Body of pancreas (tissue), 4 donors: ENCODE measurements at regions not wholly inside any gene's neighbourhood (a gene's known extent, or its start where the extent isn't known, plus 50 kb on each side); places are given as distances from the start of the nearest gene placed in this dataset.

ENCODE experiments used
- ATAC-seq: fragments of 150-250 bp; one replicate; pipeline ENCODE4 v1.9.1; 2016
- DNase-seq, 4 donors: peaks; one replicate each; pipeline ENCODE4 v3.0.0-alpha.2; 2019
- H3K27ac ChIP-seq, 4 donors: fragments of 200-600 bp; sonication (generic); 1 replicate in 3 of 4; 2 replicates in 1 of 4; pipeline versions ENCODE4 v1.5.1 to v1.6.1; 2016 to 2019; ENCODE audit warnings: mild to moderate bottlenecking in 1 of 4, mixed read lengths in 1 of 4, moderate library complexity in 1 of 4
- H3K27me3 ChIP-seq, 2 donors: fragments of 200-600 bp; sonication (generic); one replicate each; pipeline ENCODE4 v1.6.0; 2016; ENCODE audit warnings: mild to moderate bottlenecking in 1 of 2
- H3K36me3 ChIP-seq, 2 donors: fragments of 200-600 bp; sonication (generic); replicated peaks in 1 of 2; 2 replicates each; pipeline ENCODE4 v1.5.1; 2016; ENCODE audit warnings: low read depth in 2 of 2; ENCODE audit not compliant: insufficient read depth in 1 of 2
- H3K4me1 ChIP-seq: fragments of 200-600 bp; sonication (generic); one replicate; pipeline ENCODE4 v1.6.0; 2016
- H3K4me3 ChIP-seq, 2 donors: fragments of 200-600 bp; sonication (generic); 1 replicate in 1 of 2; 2 replicates in 1 of 2; pipeline ENCODE4 v1.5.1; 2016 to 2019
- H3K9me3 ChIP-seq, 3 donors: fragments of 200-600 bp; sonication (generic); 1 replicate in 2 of 3; 2 replicates in 1 of 3; pipeline ENCODE4 v1.5.1; 2016
- POLR2A ChIP-seq, 3 donors: fragments of 450-650 bp; IDR thresholded peaks; one replicate each; pipeline ENCODE4 v1.6.1; 2016; ENCODE audit warnings: antibody characterized with exemption in 3 of 3, mild to moderate bottlenecking in 2 of 3
- WGBS, 2 donors: methylation state at CpG; one replicate each; pipeline ENCODE4 v1.1.5; 2017; 5-methylcytosine and 5-hydroxymethylcytosine counted together
- intact Hi-C: fragments of 100-400 bp; cut with DNase I; formaldehyde crosslinking; loops from one replicate; pipeline ENCODE4 v1.15.1; 2023
- TF ChIP-seq, protein P1 (sequence below), 7 experiments: fragments of 450-650 bp in 4 of 7; fragments of 200-600 bp in 3 of 7; sonication (generic) in 3 of 7; IDR thresholded peaks; one replicate each; pipeline ENCODE4 v1.5.1; 2016 to 2019; ENCODE audit warnings: antibody characterized with exemption in 7 of 7

DNA sequence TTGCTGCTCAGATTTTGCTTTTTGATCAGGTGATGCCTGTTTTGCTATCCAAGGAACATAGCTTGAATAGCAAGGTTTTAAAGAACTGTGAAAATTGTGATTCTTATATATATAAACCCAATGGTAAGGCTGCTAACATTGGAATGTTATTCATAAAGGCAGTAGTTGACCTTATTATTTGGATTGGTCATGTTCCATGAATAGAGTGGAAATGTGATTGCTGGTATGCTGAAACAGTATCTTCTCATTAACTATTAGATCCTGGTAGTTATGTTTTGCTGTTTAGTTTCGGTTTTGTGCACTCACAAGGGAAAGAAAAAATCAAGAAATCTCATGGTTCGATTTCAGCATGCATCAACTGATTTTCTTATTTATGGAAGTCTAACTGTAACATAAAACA is 78.7 kb upstream of the NPHP3 start:
- Histone ChIP-seq H3K36me3 (no peaks in the 10 kb centered on the region), H3K9me3 (no peaks in the 10 kb centered on the region), H3K27ac (no peak overlapping the region), H3K4me3 (no peak overlapping the region), H3K27me3 (no peaks in the 10 kb centered on the region), H3K4me1 (no peaks in the 10 kb centered on the region)
- no peak for ATAC-seq
- 41 to 61% methylated on average over 2 of the region's 2 CpGs for WGBS, 2 donors
- DNase-seq = no peak
- TF ChIP-seq POLR2A (IDR thresholded peaks at IDR 0.05) = no peak
- TF ChIP-seq, protein P1, sequence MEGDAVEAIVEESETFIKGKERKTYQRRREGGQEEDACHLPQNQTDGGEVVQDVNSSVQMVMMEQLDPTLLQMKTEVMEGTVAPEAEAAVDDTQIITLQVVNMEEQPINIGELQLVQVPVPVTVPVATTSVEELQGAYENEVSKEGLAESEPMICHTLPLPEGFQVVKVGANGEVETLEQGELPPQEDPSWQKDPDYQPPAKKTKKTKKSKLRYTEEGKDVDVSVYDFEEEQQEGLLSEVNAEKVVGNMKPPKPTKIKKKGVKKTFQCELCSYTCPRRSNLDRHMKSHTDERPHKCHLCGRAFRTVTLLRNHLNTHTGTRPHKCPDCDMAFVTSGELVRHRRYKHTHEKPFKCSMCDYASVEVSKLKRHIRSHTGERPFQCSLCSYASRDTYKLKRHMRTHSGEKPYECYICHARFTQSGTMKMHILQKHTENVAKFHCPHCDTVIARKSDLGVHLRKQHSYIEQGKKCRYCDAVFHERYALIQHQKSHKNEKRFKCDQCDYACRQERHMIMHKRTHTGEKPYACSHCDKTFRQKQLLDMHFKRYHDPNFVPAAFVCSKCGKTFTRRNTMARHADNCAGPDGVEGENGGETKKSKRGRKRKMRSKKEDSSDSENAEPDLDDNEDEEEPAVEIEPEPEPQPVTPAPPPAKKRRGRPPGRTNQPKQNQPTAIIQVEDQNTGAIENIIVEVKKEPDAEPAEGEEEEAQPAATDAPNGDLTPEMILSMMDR (IDR thresholded peaks at IDR 0.05) = no peak
- intact Hi-C loops = no loop called here

DNA sequence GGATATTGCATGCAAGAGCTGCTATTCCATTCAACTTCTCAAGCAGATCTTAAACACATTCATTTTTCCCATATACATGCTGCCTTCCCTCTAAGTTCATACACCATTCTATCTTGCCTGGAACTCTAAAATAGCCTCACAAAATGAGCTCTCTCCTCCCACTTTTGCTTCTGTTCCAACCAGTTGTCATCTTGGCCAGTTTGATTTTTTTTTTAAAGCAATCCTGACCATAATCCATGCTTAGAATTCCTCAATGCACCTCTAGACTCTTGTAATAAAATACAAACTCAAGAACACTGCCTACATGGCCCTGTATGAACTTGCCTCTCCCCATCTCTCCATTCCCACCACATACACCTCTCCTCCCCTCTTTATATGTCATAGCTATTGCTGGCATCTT is 68.6 kb upstream of the NPHP3 start:
- no peak overlapping the region for H3K27ac ChIP-seq
- no peak for ATAC-seq
- no peaks in the 10 kb centered on the region for H3K36me3 ChIP-seq
- TF ChIP-seq, protein P1 (IDR thresholded peaks at IDR 0.05) = no peak
- TF ChIP-seq POLR2A (IDR thresholded peaks at IDR 0.05) = no peak
- H3K9me3 ChIP-seq = no peaks in the 10 kb centered on the region
- intact Hi-C loops = no loop called here
- no peaks in the 10 kb centered on the region for H3K27me3 ChIP-seq
- DNase-seq = no peak
- H3K4me1 ChIP-seq = no peaks in the 10 kb centered on the region
- no peak overlapping the region for H3K4me3 ChIP-seq

DNA sequence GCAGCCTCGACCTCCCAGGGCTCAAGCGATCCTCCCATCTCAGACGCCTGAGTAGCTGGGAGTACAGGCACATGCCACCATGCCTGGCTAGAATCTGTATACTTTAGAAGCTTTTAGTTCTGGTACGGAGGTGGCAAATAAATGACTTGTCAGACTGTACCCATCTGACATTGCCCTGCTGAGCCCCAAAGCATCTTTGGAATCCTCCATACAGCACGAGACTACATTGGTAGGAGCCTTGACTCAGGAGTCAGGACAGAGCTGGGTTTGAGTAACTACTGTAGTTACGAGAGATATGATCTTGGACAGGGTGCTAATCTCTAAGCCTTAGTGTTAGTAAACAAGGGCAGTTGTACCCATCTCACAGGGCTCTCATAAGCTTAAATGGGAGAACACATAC is 67.8 kb upstream of the NPHP3 start:
- H3K4me1 ChIP-seq = no peaks in the 10 kb centered on the region
- intact Hi-C loops = no loop called here
- DNase-seq = no peak
- H3K36me3 ChIP-seq = no peaks in the 10 kb centered on the region
- TF ChIP-seq POLR2A (IDR thresholded peaks at IDR 0.05) = no peak
- TF ChIP-seq, protein P1 (IDR thresholded peaks at IDR 0.05) = no peak
- H3K9me3 ChIP-seq = no peaks in the 10 kb centered on the region
- 76 to 79% methylated on average over 6 of the region's 6 CpGs for WGBS, 2 donors
- H3K27me3 ChIP-seq = no peaks in the 10 kb centered on the region
- no peak overlapping the region for H3K27ac ChIP-seq
- no peak overlapping the region for H3K4me3 ChIP-seq
- no peak for ATAC-seq

DNA sequence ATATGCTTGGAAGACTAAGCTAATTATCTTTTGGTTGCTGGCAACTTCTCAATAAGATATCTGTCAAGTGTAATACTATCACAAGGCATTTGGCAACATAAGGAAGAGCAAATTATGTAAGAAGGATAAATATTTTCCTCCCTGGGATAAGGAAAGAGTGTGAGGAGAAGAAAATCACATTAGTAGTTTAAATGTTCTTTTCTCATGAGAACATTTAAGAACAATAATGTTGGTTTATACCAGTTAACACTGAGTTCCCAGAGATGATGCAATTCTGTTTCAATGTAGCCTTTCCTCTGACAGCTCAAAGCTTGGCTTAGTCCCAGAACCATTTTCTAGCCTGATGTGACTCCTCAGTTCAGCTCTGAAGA is 66.1 kb upstream of the NPHP3 start:
- intact Hi-C loops = no loop called here
- Histone ChIP-seq H3K9me3 (no peaks in the 10 kb centered on the region), H3K4me3 (no peak overlapping the region), H3K27me3 (no peaks in the 10 kb centered on the region), H3K4me1 (no peaks in the 10 kb centered on the region), H3K36me3 (no peaks in the 10 kb centered on the region), H3K27ac (no peak overlapping the region)
- ATAC-seq (no peak), DNase-seq (peak in 2 of 4 donors; percentile 13 to 17)
- no peak for TF ChIP-seq POLR2A (IDR thresholded peaks at IDR 0.05)
- TF ChIP-seq, protein P1 (IDR thresholded peaks at IDR 0.05) = no peak

DNA sequence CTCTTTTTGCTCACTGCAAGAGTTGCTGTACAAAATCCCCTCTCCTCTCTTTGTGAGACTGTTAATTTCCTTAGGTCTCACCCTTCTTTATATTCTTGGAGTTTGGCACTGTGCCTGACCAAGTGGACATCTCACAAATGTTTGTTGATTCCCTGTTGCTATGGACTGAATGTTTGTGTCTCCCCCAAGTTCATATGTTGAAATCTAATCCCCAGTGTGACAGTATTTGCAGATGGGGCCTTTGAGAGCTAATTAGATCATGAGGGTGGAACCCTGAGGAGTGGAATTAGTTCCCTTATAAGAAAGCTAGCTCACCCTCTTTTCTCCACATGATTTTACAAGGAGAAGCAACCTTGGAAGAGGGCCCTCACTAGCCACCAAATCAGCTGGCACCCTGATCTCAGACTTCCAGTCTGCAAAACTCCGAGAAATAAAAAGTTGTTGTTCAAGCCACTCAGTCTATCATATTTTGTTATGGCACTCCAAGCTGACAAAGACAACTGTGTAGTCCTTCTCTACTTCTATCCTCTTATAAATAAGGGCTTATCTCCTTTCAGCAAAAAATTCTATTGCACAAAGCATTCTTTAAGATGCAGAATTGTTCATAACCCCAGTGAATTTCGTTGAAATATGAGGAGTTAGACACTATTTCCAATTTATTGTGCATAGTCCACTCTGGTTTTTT is 65.5 kb upstream of the NPHP3 start:
- intact Hi-C loops = no loop called here
- no peaks in the 10 kb centered on the region for H3K36me3 ChIP-seq
- WGBS, 2 donors = 52 to 74% methylated on average over 2 of the region's 2 CpGs
- DNase-seq (no peak), ATAC-seq (no peak)
- H3K27me3 ChIP-seq = no peaks in the 10 kb centered on the region
- TF ChIP-seq, protein P1 (IDR thresholded peaks at IDR 0.05) = no peak
- no peak for TF ChIP-seq POLR2A (IDR thresholded peaks at IDR 0.05)
- no peaks in the 10 kb centered on the region for H3K9me3 ChIP-seq
- no peak overlapping the region for H3K4me3 ChIP-seq
- no peaks in the 10 kb centered on the region for H3K4me1 ChIP-seq
- H3K27ac ChIP-seq = no peak overlapping the region
